ENCODE measurements at regions not wholly inside any gene's neighbourhood (a gene's known extent, or its start where the extent isn't known, plus 50 kb on each side); places are given as distances from the start of the nearest gene placed in this dataset.

- TF ChIP-seq CTCF (IDR thresholded peaks at IDR 0.05), result no peak
- no peak for TF ChIP-seq TP53 (CRISPR knock-in tag; IDR thresholded peaks at IDR 0.05)
Measured at GRCh38 chr6:166752928-166753721, 126.1 kb upstream of the RPS6KA2 start (continued).

- TF ChIP-seq USF2 (IDR thresholded peaks at IDR 0.05), result no peak
- TF ChIP-seq JUN (IDR thresholded peaks at IDR 0.05), result no peak
- 78% methylated on average over 9 of the region's 9 CpGs for WGBS (ENCODE audit: missing lambda C conversion rate)
- no peak overlapping the region for H3K4me3 ChIP-seq
- ChIA-PET CTCF (interaction anchor here (1.3 kb wide), 1 partner anchor 23 kb away, joined by 5 read pairs; no protein-coding TSS in a partner anchor), POLR2A (no interaction called here)
- no peaks in the 10 kb centered on the region for H3K4me1 ChIP-seq
- no peak overlapping the region for H3K4me2 ChIP-seq
- no peak for DNase-seq (ENCODE audit: low read depth in 1 of 2, low spot score in 1 of 2)
- no peak for ATAC-seq
- H3K27ac ChIP-seq, result no peak overlapping the region
- no peaks in the 10 kb centered on the region for H3K9me3 ChIP-seq
- FAIRE-seq, result no peak
Measured at GRCh38 chr6:166752097-166752496, 125.0 kb upstream of the RPS6KA2 start.

GRCh38 chr6:166751051-166751595 is 124.1 kb upstream of the RPS6KA2 start:
- CTCF ChIA-PET, result interaction anchor here (1.3 kb wide), 1 partner anchor 24 kb away, joined by 5 read pairs; no protein-coding TSS in a partner anchor
- WGBS (ENCODE audit: missing lambda C conversion rate), result 81% methylated on average over 12 of the region's 19 CpGs
- H3K4me1 ChIP-seq, result no peaks in the 10 kb centered on the region
- no peak overlapping the region for H3K27ac ChIP-seq
- FAIRE-seq (no peak), ATAC-seq (no peak), DNase-seq (ENCODE audit: low read depth in 1 of 2, low spot score in 1 of 2) (no peak)
- H3K9me3 ChIP-seq, result no peaks in the 10 kb centered on the region
- H3K4me3 ChIP-seq, result no peak overlapping the region
- no peak for TF ChIP-seq SMC3 (IDR thresholded peaks at IDR 0.05)
- TF ChIP-seq MYC (IDR thresholded peaks at IDR 0.05; ENCODE audit: borderline replicate concordance, low read length), result no peak
- no peak for TF ChIP-seq CEBPB (IDR thresholded peaks at IDR 0.05)
- TF ChIP-seq ATOH8 (CRISPR knock-in tag; IDR thresholded peaks at IDR 0.05; ENCODE audit: low read depth), result no peak
- TF ChIP-seq HDAC2 (IDR thresholded peaks at IDR 0.05), result no peak
- no peak for TF ChIP-seq SREBF2 (IDR thresholded peaks at IDR 0.05)
- no peak for TF ChIP-seq EHMT2 (IDR thresholded peaks at IDR 0.05; ENCODE audit: low read depth)
- no peak overlapping the region for H3K4me2 ChIP-seq
- POLR2A ChIA-PET, result no interaction called here

- H3K4me1 ChIP-seq, result no peaks in the 10 kb centered on the region
- DNase-seq (ENCODE audit: low read depth in 1 of 2, low spot score in 1 of 2) (no peak), FAIRE-seq (no peak), ATAC-seq (no peak)
- H3K4me2 ChIP-seq, result no peak overlapping the region
- no peak overlapping the region for H3K4me3 ChIP-seq
- no peak overlapping the region for H3K27ac ChIP-seq
- TF ChIP-seq FOXS1 (CRISPR knock-in tag; IDR thresholded peaks at IDR 0.05) (no peak), E2F6 (IDR thresholded peaks at IDR 0.05; ENCODE audit: borderline replicate concordance, low read depth) (no peak), FOSL2 (IDR thresholded peaks at IDR 0.05) (no peak), FOSL2 (CRISPR knock-in tag; IDR thresholded peaks at IDR 0.05) (no peak), FOSB (CRISPR knock-in tag; IDR thresholded peaks at IDR 0.05) (no peak), RCOR1 (IDR thresholded peaks at IDR 0.05; ENCODE audit: low read depth, low read length) (no peak), CEBPB (IDR thresholded peaks at IDR 0.05) (no peak), MAZ (IDR thresholded peaks at IDR 0.05; ENCODE audit: borderline replicate concordance, low read depth, low read length) (no peak)
- CTCF ChIA-PET, result no interaction called here
- 66% methylated on average over 14 of the region's 19 CpGs for WGBS (ENCODE audit: missing lambda C conversion rate)
- H3K9me3 ChIP-seq, result no peaks in the 10 kb centered on the region
- POLR2A ChIA-PET, result no interaction called here
Measured at GRCh38 chr6:166750108-166750793, 123.2 kb upstream of the RPS6KA2 start.

All from A549 (cell line).